ENCODE measurements at regions not wholly inside any gene's neighbourhood (a gene's known extent, or its start where the extent isn't known, plus 50 kb on each side); places are given as distances from the start of the nearest gene placed in this dataset.
"Not testable (repeated sequence)": the region's sequence is repeated elsewhere in the genome, so short reads cannot be mapped to it uniquely, and the experiment has no call there.

GRCh38 chr4:59655996-59656395 lies 1544.1 kb upstream of the ADGRL3 start:
- TF ChIP-seq, protein P1, sequence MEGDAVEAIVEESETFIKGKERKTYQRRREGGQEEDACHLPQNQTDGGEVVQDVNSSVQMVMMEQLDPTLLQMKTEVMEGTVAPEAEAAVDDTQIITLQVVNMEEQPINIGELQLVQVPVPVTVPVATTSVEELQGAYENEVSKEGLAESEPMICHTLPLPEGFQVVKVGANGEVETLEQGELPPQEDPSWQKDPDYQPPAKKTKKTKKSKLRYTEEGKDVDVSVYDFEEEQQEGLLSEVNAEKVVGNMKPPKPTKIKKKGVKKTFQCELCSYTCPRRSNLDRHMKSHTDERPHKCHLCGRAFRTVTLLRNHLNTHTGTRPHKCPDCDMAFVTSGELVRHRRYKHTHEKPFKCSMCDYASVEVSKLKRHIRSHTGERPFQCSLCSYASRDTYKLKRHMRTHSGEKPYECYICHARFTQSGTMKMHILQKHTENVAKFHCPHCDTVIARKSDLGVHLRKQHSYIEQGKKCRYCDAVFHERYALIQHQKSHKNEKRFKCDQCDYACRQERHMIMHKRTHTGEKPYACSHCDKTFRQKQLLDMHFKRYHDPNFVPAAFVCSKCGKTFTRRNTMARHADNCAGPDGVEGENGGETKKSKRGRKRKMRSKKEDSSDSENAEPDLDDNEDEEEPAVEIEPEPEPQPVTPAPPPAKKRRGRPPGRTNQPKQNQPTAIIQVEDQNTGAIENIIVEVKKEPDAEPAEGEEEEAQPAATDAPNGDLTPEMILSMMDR (IDR thresholded peaks at IDR 0.05; ENCODE audit: low read depth, low read length, missing control alignments), result no peak
- no peak for DNase-seq
- in situ Hi-C loops (cut with HindIII; ENCODE audit: low pct_ligation_motif_present, low sequenced_read_pairs), result no loop called here
- H3K27ac ChIP-seq, result no peak overlapping the region
- no peak overlapping the region for H3K4me3 ChIP-seq (ENCODE audit: low read depth, low read length)
- no peaks in the 10 kb centered on the region for H3K36me3 ChIP-seq (replicated peaks)
- H3K27me3 ChIP-seq (replicated peaks), result no peaks in the 10 kb centered on the region

DNA sequence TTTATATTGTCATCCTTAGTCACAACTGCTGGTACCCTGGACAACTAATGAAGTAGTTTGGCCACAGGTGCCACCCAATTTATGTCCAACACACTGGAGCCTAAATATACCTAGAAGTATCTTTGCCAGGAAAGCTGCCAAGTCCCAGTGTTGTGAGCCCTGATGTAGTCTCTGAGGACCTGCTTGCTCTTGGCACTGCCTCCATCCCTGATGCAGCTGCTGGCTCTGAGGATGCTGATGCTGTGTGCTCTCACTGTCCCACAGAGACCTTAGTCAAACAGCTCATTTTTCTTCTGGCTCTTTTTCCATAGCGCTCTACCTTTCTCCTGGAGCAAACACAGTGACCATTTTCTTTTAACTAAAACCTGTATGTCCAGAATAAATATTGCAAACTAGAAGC lies 1535.4 kb upstream of the ADGRL3 start:
- no peak for DNase-seq
- Histone ChIP-seq H3K27me3 (replicated peaks) (no peaks in the 10 kb centered on the region), H3K4me3 (ENCODE audit: low read depth, low read length) (no peak overlapping the region), H3K27ac (no peak overlapping the region), H3K36me3 (replicated peaks) (no peaks in the 10 kb centered on the region)
- in situ Hi-C loops (cut with HindIII; ENCODE audit: low pct_ligation_motif_present, low sequenced_read_pairs), result no loop called here
- TF ChIP-seq, protein P1 (IDR thresholded peaks at IDR 0.05; ENCODE audit: low read depth, low read length, missing control alignments), result no peak

DNA sequence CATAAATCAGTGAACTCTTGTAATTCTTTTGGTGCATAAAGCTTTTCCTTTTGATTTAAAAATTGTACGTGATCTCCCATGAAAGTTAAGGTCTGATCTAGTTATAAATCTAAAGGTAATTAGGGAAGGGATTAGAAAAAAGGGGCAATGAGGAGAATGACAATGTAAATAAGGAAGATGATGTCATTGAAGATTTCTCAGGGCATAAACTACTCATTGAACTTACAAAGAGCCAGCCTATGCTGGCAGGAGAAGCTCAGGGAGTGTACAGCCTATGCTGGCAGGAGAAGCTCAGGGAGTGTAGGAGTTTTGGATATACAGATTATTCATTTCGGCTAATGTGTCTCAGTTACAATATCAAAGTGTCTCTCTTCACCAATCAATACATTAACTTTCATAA lies 1533.5 kb upstream of the ADGRL3 start:
- in situ Hi-C loops (cut with HindIII; ENCODE audit: low pct_ligation_motif_present, low sequenced_read_pairs), result no loop called here
- no peaks in the 10 kb centered on the region for H3K36me3 ChIP-seq (replicated peaks)
- no peak overlapping the region for H3K27ac ChIP-seq
- TF ChIP-seq, protein P1 (IDR thresholded peaks at IDR 0.05; ENCODE audit: low read depth, low read length, missing control alignments), result no peak
- no peak overlapping the region for H3K4me3 ChIP-seq (ENCODE audit: low read depth, low read length)
- H3K27me3 ChIP-seq (replicated peaks), result no peaks in the 10 kb centered on the region
- DNase-seq, result no peak

- Histone ChIP-seq H3K36me3 (replicated peaks) (no peaks in the 10 kb centered on the region), H3K27ac (no peak overlapping the region), H3K4me3 (ENCODE audit: low read depth, low read length) (no peak overlapping the region), H3K27me3 (replicated peaks) (no peaks in the 10 kb centered on the region)
- DNase-seq, result no peak
- in situ Hi-C loops (cut with HindIII; ENCODE audit: low pct_ligation_motif_present, low sequenced_read_pairs), result no loop called here
- TF ChIP-seq, protein P1 (IDR thresholded peaks at IDR 0.05; ENCODE audit: low read depth, low read length, missing control alignments), result no peak
Observed at GRCh38 chr4:59671037-59671436, 1529.1 kb upstream of the ADGRL3 start.

DNA sequence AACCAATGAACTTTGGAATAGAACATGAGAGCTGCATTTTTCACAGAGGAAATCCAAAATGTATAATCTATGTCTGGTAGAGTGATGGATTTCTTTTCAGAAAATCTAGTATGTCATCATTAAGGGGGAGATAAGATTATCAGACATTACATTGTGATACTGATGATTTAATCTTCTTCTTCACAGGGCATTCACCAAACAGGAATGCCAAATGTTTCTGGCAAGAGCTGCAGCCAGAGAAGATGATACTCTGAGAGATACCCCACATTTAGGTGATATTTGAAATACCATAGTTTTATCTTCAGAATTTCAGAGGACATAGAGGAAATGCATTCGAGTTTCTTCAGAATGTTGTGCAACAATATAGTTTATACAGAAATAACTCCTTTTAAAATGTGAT lies 1523.7 kb upstream of the ADGRL3 start:
- Histone ChIP-seq H3K27me3 (replicated peaks) (no peaks in the 10 kb centered on the region), H3K4me3 (ENCODE audit: low read depth, low read length) (no peak overlapping the region), H3K27ac (no peak overlapping the region), H3K36me3 (replicated peaks) (no peaks in the 10 kb centered on the region)
- no peak for DNase-seq
- TF ChIP-seq, protein P1 (IDR thresholded peaks at IDR 0.05; ENCODE audit: low read depth, low read length, missing control alignments), result no peak
- in situ Hi-C loops (cut with HindIII; ENCODE audit: low pct_ligation_motif_present, low sequenced_read_pairs), result no loop called here

DNA sequence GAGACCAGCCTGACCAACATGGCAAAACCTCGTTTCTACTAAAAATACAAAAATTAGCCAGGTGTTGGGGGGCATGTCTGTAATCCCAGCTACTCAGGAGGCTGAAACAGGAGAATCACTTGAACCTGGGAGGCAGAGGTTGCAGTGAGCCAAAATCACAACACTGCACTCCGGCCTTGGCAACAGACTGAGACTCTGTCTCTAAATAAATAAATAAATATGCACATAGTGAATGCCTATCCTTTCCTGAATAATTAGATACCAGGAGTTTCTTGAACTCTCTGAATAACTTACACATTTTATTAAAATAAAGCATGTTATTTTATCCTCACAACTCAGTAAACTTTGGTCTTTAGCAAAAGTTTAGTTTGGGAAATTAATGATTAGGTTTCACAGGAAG lies 1523.1 kb upstream of the ADGRL3 start:
- H3K36me3 ChIP-seq (replicated peaks); H3K4me3 ChIP-seq (ENCODE audit: low read depth, low read length); H3K27ac ChIP-seq; DNase-seq; H3K27me3 ChIP-seq (replicated peaks); in situ Hi-C loops (cut with HindIII; ENCODE audit: low pct_ligation_motif_present, low sequenced_read_pairs): not testable (repeated sequence)
